T-helper 2 cell treated with Interferon-gamma antibody and Interleukin-4, amounts not matched to agents 5 μg/mL and 100 μg/mL, for 36 hours (primary cell): ENCODE measurements at regions not wholly inside any gene's neighbourhood (a gene's known extent, or its start where the extent isn't known, plus 50 kb on each side); places are given as distances from the start of the nearest gene placed in this dataset.

ENCODE experiments used
- DNase-seq: peaks from one replicate; pipeline ENCODE4 v3.0.0; 2021; ENCODE audit warnings: low spot score
- H3K27ac Mint-ChIP-seq: one replicate; pipeline ENCODE4 v1.8.0; 2021; ENCODE audit warnings: mild to moderate bottlenecking, mixed read lengths
- H3K27me3 Mint-ChIP-seq: one replicate; pipeline ENCODE4 v1.8.0; 2021; ENCODE audit warnings: low read depth, mixed read lengths
- H3K36me3 Mint-ChIP-seq: one replicate; pipeline ENCODE4 v1.8.0; 2021; ENCODE audit warnings: low read depth, mixed read lengths
- H3K4me1 Mint-ChIP-seq: one replicate; pipeline ENCODE4 v1.8.0; 2021; ENCODE audit warnings: low read depth, mixed read lengths
- H3K4me3 Mint-ChIP-seq: one replicate; pipeline ENCODE4 v1.8.0; 2022; ENCODE audit warnings: mild to moderate bottlenecking, moderate library complexity, mixed read lengths
- H3K9me3 Mint-ChIP-seq: one replicate; pipeline ENCODE4 v1.8.0; 2021; ENCODE audit warnings: mixed read lengths

- Mint-ChIP-seq H3K27ac (no peak overlapping the region), H3K4me3 (no peak overlapping the region), H3K9me3 (peaks cover 7% of the 10 kb centered on the region), H3K36me3 (no peaks in the 10 kb centered on the region), H3K4me1 (no peaks in the 10 kb centered on the region), H3K27me3 (no peaks in the 10 kb centered on the region)
- no peak for DNase-seq
Measured at GRCh38 chr1:69328186-69328585, 239.5 kb upstream of the LRRC7 start.

GRCh38 chr1:69363236-69363635 is 204.5 kb upstream of the LRRC7 start:
- H3K27me3 Mint-ChIP-seq = no peaks in the 10 kb centered on the region
- H3K27ac Mint-ChIP-seq = no peak overlapping the region
- H3K4me3 Mint-ChIP-seq = no peak overlapping the region
- H3K36me3 Mint-ChIP-seq = no peaks in the 10 kb centered on the region
- no peak for DNase-seq
- no peaks in the 10 kb centered on the region for H3K9me3 Mint-ChIP-seq
- no peaks in the 10 kb centered on the region for H3K4me1 Mint-ChIP-seq

GRCh38 chr1:69373520-69373919 is 194.2 kb upstream of the LRRC7 start:
- Mint-ChIP-seq H3K36me3 (no peaks in the 10 kb centered on the region), H3K9me3 (peaks cover 11% of the 10 kb centered on the region)

GRCh38 chr1:69376408-69376807 is 191.3 kb upstream of the LRRC7 start:
- DNase-seq = no peak
- Mint-ChIP-seq H3K36me3 (no peaks in the 10 kb centered on the region), H3K9me3 (peaks cover 7% of the 10 kb centered on the region), H3K27ac (no peak overlapping the region), H3K4me3 (no peak overlapping the region), H3K27me3 (no peaks in the 10 kb centered on the region), H3K4me1 (no peaks in the 10 kb centered on the region)

More at GRCh38 chr1:69373520-69373919, 194.2 kb upstream of the LRRC7 start:
- no peaks in the 10 kb centered on the region for H3K27me3 Mint-ChIP-seq
- no peaks in the 10 kb centered on the region for H3K4me1 Mint-ChIP-seq
- no peak overlapping the region for H3K27ac Mint-ChIP-seq
- no peak for DNase-seq
- no peak overlapping the region for H3K4me3 Mint-ChIP-seq

GRCh38 chr1:69377507-69377906 is 190.2 kb upstream of the LRRC7 start:
- Mint-ChIP-seq H3K27ac (no peak overlapping the region), H3K27me3 (no peaks in the 10 kb centered on the region), H3K9me3 (peaks cover 9% of the 10 kb centered on the region), H3K4me1 (no peaks in the 10 kb centered on the region), H3K36me3 (no peaks in the 10 kb centered on the region), H3K4me3 (no peak overlapping the region)
- no peak for DNase-seq

- Mint-ChIP-seq H3K4me3 (no peak overlapping the region), H3K36me3 (no peaks in the 10 kb centered on the region), H3K4me1 (no peaks in the 10 kb centered on the region), H3K27me3 (no peaks in the 10 kb centered on the region), H3K27ac (no peak overlapping the region), H3K9me3 (peaks cover 9% of the 10 kb centered on the region)
- DNase-seq = no peak
Measured at GRCh38 chr1:69388044-69388443, 179.7 kb upstream of the LRRC7 start.

- H3K27me3 Mint-ChIP-seq = no peaks in the 10 kb centered on the region
- H3K27ac Mint-ChIP-seq = no peak overlapping the region
- no peaks in the 10 kb centered on the region for H3K36me3 Mint-ChIP-seq
- H3K4me3 Mint-ChIP-seq = no peak overlapping the region
- no peak for DNase-seq
- no peaks in the 10 kb centered on the region for H3K4me1 Mint-ChIP-seq
- peaks cover 9% of the 10 kb centered on the region for H3K9me3 Mint-ChIP-seq
Measured at GRCh38 chr1:69400128-69400527, 167.6 kb upstream of the LRRC7 start.

- no peak for DNase-seq
- H3K36me3 Mint-ChIP-seq = no peaks in the 10 kb centered on the region
- H3K27ac Mint-ChIP-seq = no peak overlapping the region
- no peak overlapping the region for H3K4me3 Mint-ChIP-seq
- no peaks in the 10 kb centered on the region for H3K27me3 Mint-ChIP-seq
- peaks cover 11% of the 10 kb centered on the region for H3K9me3 Mint-ChIP-seq
- H3K4me1 Mint-ChIP-seq = no peaks in the 10 kb centered on the region
Measured at GRCh38 chr1:69401879-69402278, 165.8 kb upstream of the LRRC7 start.

- Mint-ChIP-seq H3K27ac (no peak overlapping the region), H3K9me3 (peaks cover 7% of the 10 kb centered on the region), H3K36me3 (no peaks in the 10 kb centered on the region), H3K4me3 (no peak overlapping the region), H3K27me3 (no peaks in the 10 kb centered on the region), H3K4me1 (no peaks in the 10 kb centered on the region)
- DNase-seq = no peak
Measured at GRCh38 chr1:69403756-69404320, 163.9 kb upstream of the LRRC7 start.

- H3K27ac Mint-ChIP-seq = no peak overlapping the region
- H3K36me3 Mint-ChIP-seq = no peaks in the 10 kb centered on the region
- no peak for DNase-seq
- peaks cover 7% of the 10 kb centered on the region for H3K9me3 Mint-ChIP-seq
- no peak overlapping the region for H3K4me3 Mint-ChIP-seq
- no peaks in the 10 kb centered on the region for H3K27me3 Mint-ChIP-seq
- no peaks in the 10 kb centered on the region for H3K4me1 Mint-ChIP-seq
Measured at GRCh38 chr1:69404486-69404885, 163.2 kb upstream of the LRRC7 start.

- Mint-ChIP-seq H3K4me3 (no peak overlapping the region), H3K4me1 (no peaks in the 10 kb centered on the region), H3K36me3 (no peaks in the 10 kb centered on the region), H3K9me3 (peaks cover 7% of the 10 kb centered on the region), H3K27ac (no peak overlapping the region), H3K27me3 (no peaks in the 10 kb centered on the region)
- no peak for DNase-seq
Measured at GRCh38 chr1:69406244-69406643, 161.5 kb upstream of the LRRC7 start.

- Mint-ChIP-seq H3K36me3 (no peaks in the 10 kb centered on the region), H3K27me3 (no peaks in the 10 kb centered on the region)
Measured at GRCh38 chr1:69409731-69410456, 157.8 kb upstream of the LRRC7 start.

GRCh38 chr1:69410457-69410850 is 157.3 kb upstream of the LRRC7 start:
- Mint-ChIP-seq H3K4me1 (no peaks in the 10 kb centered on the region), H3K9me3 (no peaks in the 10 kb centered on the region), H3K27me3 (no peaks in the 10 kb centered on the region), H3K4me3 (no peak overlapping the region), H3K27ac (no peak overlapping the region), H3K36me3 (no peaks in the 10 kb centered on the region)
- no peak for DNase-seq

More at GRCh38 chr1:69409731-69410456, 157.8 kb upstream of the LRRC7 start:
- H3K4me3 Mint-ChIP-seq = no peak overlapping the region
- no peak overlapping the region for H3K27ac Mint-ChIP-seq
- no peak for DNase-seq
- no peaks in the 10 kb centered on the region for H3K4me1 Mint-ChIP-seq
- peaks cover 4% of the 10 kb centered on the region for H3K9me3 Mint-ChIP-seq

GRCh38 chr1:69410893-69411292 is 156.8 kb upstream of the LRRC7 start:
- no peak overlapping the region for H3K27ac Mint-ChIP-seq
- H3K4me1 Mint-ChIP-seq = no peaks in the 10 kb centered on the region
- no peaks in the 10 kb centered on the region for H3K27me3 Mint-ChIP-seq
- DNase-seq = no peak
- no peaks in the 10 kb centered on the region for H3K36me3 Mint-ChIP-seq
- H3K4me3 Mint-ChIP-seq = no peak overlapping the region
- H3K9me3 Mint-ChIP-seq = no peaks in the 10 kb centered on the region

- no peak overlapping the region for H3K4me3 Mint-ChIP-seq
- no peak for DNase-seq
- H3K27ac Mint-ChIP-seq = no peak overlapping the region
- no peaks in the 10 kb centered on the region for H3K4me1 Mint-ChIP-seq
- H3K27me3 Mint-ChIP-seq = no peaks in the 10 kb centered on the region
- no peaks in the 10 kb centered on the region for H3K36me3 Mint-ChIP-seq
- H3K9me3 Mint-ChIP-seq = no peaks in the 10 kb centered on the region
Measured at GRCh38 chr1:69411617-69412016, 156.1 kb upstream of the LRRC7 start.
